ENCODE measurements at regions not wholly inside any gene's neighbourhood (a gene's known extent, or its start where the extent isn't known, plus 50 kb on each side); places are given as distances from the start of the nearest gene placed in this dataset.

DNA sequence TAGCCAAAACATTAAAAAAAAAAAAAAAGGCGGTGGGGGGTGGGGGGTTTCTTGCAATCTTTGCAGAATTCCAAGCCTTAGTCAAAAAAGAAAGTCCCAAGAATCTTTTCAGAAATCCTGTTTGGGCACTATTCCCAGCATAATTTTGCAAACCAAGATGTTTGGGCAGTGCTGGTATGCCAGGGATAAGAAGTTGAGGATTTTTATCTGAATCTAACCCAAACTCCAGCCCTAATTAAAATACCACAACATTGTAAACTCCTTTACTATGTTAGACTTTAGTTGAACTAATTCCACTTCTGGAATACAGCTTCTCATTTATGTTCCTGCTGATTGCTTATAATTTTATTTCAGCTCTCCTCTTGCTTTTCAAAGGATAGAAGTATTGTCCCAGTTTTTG is 504.1 kb upstream of the ADGRL2 start:
- Histone ChIP-seq H3K4me1 (no peaks in the 10 kb centered on the region), H3K4me3 (no peak overlapping the region), H3K27ac (no peak overlapping the region), H3K9me3 (no peaks in the 10 kb centered on the region), H3K36me3 (no peaks in the 10 kb centered on the region), H3K27me3 (no peaks in the 10 kb centered on the region)
- TF ChIP-seq POLR2AphosphoS5 (IDR thresholded peaks at IDR 0.05) (no peak), POLR2A (IDR thresholded peaks at IDR 0.05) (no peak)
- TF ChIP-seq, protein P1, sequence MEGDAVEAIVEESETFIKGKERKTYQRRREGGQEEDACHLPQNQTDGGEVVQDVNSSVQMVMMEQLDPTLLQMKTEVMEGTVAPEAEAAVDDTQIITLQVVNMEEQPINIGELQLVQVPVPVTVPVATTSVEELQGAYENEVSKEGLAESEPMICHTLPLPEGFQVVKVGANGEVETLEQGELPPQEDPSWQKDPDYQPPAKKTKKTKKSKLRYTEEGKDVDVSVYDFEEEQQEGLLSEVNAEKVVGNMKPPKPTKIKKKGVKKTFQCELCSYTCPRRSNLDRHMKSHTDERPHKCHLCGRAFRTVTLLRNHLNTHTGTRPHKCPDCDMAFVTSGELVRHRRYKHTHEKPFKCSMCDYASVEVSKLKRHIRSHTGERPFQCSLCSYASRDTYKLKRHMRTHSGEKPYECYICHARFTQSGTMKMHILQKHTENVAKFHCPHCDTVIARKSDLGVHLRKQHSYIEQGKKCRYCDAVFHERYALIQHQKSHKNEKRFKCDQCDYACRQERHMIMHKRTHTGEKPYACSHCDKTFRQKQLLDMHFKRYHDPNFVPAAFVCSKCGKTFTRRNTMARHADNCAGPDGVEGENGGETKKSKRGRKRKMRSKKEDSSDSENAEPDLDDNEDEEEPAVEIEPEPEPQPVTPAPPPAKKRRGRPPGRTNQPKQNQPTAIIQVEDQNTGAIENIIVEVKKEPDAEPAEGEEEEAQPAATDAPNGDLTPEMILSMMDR (IDR thresholded peaks at IDR 0.05): no peak
- intact Hi-C loops (cut with DNase I; ENCODE audit: low total_unique reads): no loop called here
- DNase-seq (ENCODE audit: low spot score in 2 of 2): no peak

DNA sequence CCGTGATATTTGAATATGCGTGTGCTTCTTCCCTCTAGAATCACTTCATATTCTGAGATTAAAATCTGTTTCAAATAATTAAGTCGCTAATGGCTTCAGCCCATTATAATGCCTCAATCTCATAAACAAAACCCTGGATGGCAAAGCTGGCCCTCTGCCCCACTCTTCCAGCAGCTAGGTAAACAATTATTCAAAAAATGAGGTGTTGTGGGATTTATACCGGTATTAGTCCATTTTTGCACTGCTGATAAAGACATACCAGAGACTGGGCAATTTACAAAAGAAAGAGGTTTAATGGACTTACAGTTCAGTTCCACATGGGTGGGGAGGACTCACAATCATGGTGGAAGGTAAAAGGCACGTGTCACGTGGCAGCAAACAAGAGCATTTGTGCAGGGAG is 510.4 kb upstream of the ADGRL2 start:
- Histone ChIP-seq H3K27me3 (no peaks in the 10 kb centered on the region), H3K4me1 (no peaks in the 10 kb centered on the region), H3K36me3 (no peaks in the 10 kb centered on the region), H3K27ac (no peak overlapping the region), H3K4me3 (no peak overlapping the region), H3K9me3 (no peaks in the 10 kb centered on the region)
- TF ChIP-seq POLR2A (IDR thresholded peaks at IDR 0.05): no peak
- TF ChIP-seq POLR2AphosphoS5 (IDR thresholded peaks at IDR 0.05): no peak
- TF ChIP-seq, protein P1 (IDR thresholded peaks at IDR 0.05): no peak
- intact Hi-C loops (cut with DNase I; ENCODE audit: low total_unique reads): no loop called here
- no peak for DNase-seq (ENCODE audit: low spot score in 2 of 2)

DNA sequence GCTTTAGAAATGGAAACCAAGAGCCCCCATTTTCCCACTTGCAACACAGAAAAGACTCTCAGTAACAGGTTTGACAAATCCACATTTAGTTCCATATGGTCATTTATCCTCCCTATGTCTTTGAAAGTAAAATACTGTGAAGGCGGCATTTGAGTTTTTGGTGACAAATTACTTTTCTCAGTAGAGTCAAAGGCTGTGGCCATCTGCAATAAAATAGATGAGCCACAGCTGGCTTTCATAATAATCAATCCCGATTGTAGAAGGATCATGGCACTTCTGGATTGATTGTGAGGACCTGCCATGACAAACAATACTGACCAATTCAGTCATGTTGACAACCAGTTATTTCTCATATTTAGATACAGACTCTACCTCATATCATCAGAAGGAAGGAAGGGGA is 512.0 kb upstream of the ADGRL2 start:
- H3K27ac ChIP-seq: no peak overlapping the region
- no peak overlapping the region for H3K4me3 ChIP-seq
- no peaks in the 10 kb centered on the region for H3K4me1 ChIP-seq
- H3K36me3 ChIP-seq: no peaks in the 10 kb centered on the region
- TF ChIP-seq POLR2AphosphoS5 (IDR thresholded peaks at IDR 0.05): no peak
- TF ChIP-seq, protein P1 (IDR thresholded peaks at IDR 0.05): no peak
- TF ChIP-seq POLR2A (IDR thresholded peaks at IDR 0.05): no peak
- H3K27me3 ChIP-seq: no peaks in the 10 kb centered on the region
- no peaks in the 10 kb centered on the region for H3K9me3 ChIP-seq
- intact Hi-C loops (cut with DNase I; ENCODE audit: low total_unique reads): no loop called here
- DNase-seq (ENCODE audit: low spot score in 2 of 2): no peak

DNA sequence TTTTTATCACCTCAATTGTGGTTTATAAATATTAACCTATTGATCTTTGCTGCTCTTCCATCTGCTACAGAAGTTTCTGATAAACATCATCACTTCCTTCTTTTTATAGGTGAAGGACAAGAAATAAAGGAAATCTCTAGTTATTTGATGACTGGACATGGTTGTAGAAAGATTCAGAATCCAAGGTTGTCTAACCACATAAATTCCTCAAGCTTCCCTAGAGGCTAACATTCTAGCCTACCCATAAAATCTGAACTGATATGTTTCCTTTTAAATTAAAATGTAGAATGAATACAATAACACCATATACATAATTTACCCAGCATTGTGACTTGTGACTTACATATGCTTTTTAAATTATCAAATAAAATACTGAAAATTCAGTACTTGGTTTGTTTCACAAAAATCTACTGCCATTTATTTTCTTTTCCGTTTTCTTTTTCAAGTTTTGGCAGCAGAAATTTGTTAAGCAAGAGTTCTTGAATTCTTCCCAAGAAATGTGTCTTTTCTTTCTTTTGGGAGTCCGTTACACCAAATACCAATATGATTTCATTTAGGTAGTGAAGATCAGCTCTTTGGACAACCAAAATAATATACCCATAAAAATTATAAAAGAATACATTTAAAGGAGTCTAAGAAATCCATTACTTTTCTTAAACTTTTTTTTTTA is 513.2 kb upstream of the ADGRL2 start:
- intact Hi-C loops (cut with DNase I; ENCODE audit: low total_unique reads): no loop called here
- DNase-seq (ENCODE audit: low spot score in 2 of 2): no peak
- no peaks in the 10 kb centered on the region for H3K4me1 ChIP-seq
- H3K4me3 ChIP-seq: no peak overlapping the region
- H3K9me3 ChIP-seq: no peaks in the 10 kb centered on the region
- H3K27ac ChIP-seq: no peak overlapping the region
- H3K36me3 ChIP-seq: no peaks in the 10 kb centered on the region
- TF ChIP-seq POLR2AphosphoS5 (IDR thresholded peaks at IDR 0.05): no peak
- TF ChIP-seq, protein P1 (IDR thresholded peaks at IDR 0.05): no peak
- no peak for TF ChIP-seq POLR2A (IDR thresholded peaks at IDR 0.05)
- no peaks in the 10 kb centered on the region for H3K27me3 ChIP-seq

DNA sequence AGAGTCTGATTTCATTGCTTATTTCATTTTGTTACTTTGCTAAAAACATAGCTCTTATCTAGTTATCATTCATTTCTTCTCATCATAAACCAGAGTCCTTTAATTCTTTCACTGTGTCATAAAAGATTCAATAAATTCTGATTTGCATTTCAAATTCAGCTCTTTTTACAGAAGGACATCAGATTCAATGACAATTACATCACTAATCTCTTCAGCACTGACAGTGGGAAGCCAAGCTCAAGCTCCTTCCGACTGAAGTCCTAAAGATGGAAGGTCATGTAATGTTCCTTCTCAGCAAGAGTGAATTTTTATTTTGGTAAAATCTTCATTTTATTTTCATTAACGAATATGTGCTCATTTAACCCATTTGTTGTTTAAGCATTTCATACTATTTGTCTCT is 530.7 kb upstream of the ADGRL2 start:
- intact Hi-C loops (cut with DNase I; ENCODE audit: low total_unique reads): no loop called here
- no peak for TF ChIP-seq POLR2A (IDR thresholded peaks at IDR 0.05)
- TF ChIP-seq, protein P1 (IDR thresholded peaks at IDR 0.05): no peak
- TF ChIP-seq POLR2AphosphoS5 (IDR thresholded peaks at IDR 0.05): no peak
- no peaks in the 10 kb centered on the region for H3K9me3 ChIP-seq
- no peak overlapping the region for H3K27ac ChIP-seq
- H3K4me3 ChIP-seq: no peak overlapping the region
- H3K27me3 ChIP-seq: no peaks in the 10 kb centered on the region
- no peaks in the 10 kb centered on the region for H3K36me3 ChIP-seq
- DNase-seq (ENCODE audit: low spot score in 2 of 2): no peak
- H3K4me1 ChIP-seq: no peaks in the 10 kb centered on the region

All from breast epithelium (tissue), 4 donors.